MM.1S (cell line): ENCODE measurements at regions not wholly inside any gene's neighbourhood (a gene's known extent, or its start where the extent isn't known, plus 50 kb on each side); places are given as distances from the start of the nearest gene placed in this dataset.

Source experiments
- DNase-seq: peaks from one replicate; pipeline ENCODE4 v3.0.0-alpha.2; 2015
- H2AFZ ChIP-seq: fragments of 300-600 bp; sonication (generic); 2 replicates; pipeline ENCODE4 v1.6.0; 2016; ENCODE audit warnings: antibody characterized with exemption, low read length
- H3F3A ChIP-seq: fragments of 300-600 bp; sonication (generic); 2 replicates; pipeline ENCODE4 v1.6.1; 2016; ENCODE audit warnings: mild to moderate bottlenecking, antibody characterized with exemption, low read length, moderate library complexity, mixed read lengths; ENCODE audit not compliant: insufficient read depth
- H3K27ac ChIP-seq: fragments of 300-600 bp; sonication (generic); 2 replicates; pipeline ENCODE4 v1.5.1; 2016; ENCODE audit warnings: mild to moderate bottlenecking, low read length
- H3K27me3 ChIP-seq: fragments of 300-600 bp; sonication (generic); replicated peaks from 2 replicates; pipeline ENCODE4 v1.6.0; 2016; ENCODE audit warnings: low read length; ENCODE audit not compliant: insufficient read depth
- H3K36me3 ChIP-seq: fragments of 300-600 bp; sonication (generic); replicated peaks from 2 replicates; pipeline ENCODE4 v1.6.1; 2016; ENCODE audit warnings: mild to moderate bottlenecking, low read length, mixed read lengths; ENCODE audit not compliant: insufficient read depth
- H3K4me1 ChIP-seq: fragments of 300-600 bp; sonication (generic); 2 replicates; pipeline ENCODE4 v1.6.1; 2016; ENCODE audit warnings: low read length, mixed read lengths
- H3K4me2 ChIP-seq: fragments of 300-600 bp; sonication (generic); 2 replicates; pipeline ENCODE4 v1.6.0; 2016; ENCODE audit warnings: low read depth, low read length
- H3K4me3 ChIP-seq: fragments of 300-600 bp; sonication (generic); 2 replicates; pipeline ENCODE4 v1.5.1; 2016; ENCODE audit warnings: low read length, mixed read lengths
- H3K79me2 ChIP-seq: fragments of 300-600 bp; sonication (generic); 2 replicates; pipeline ENCODE4 v1.6.1; 2016; ENCODE audit warnings: mixed run types, low read length, mixed read lengths
- H3K9ac ChIP-seq: fragments of 300-600 bp; sonication (generic); 2 replicates; pipeline ENCODE4 v1.6.1; 2016; ENCODE audit warnings: low read length, mixed read lengths
- H3K9me2 ChIP-seq: fragments of 300-600 bp; sonication (generic); replicated peaks from 2 replicates; pipeline ENCODE4 v1.6.1; 2016; ENCODE audit warnings: mild to moderate bottlenecking, low read length, mixed read lengths; ENCODE audit not compliant: insufficient read depth
- H3K9me3 ChIP-seq: fragments of 300-600 bp; sonication (generic); replicated peaks from 2 replicates; pipeline ENCODE4 v1.6.1; 2016; ENCODE audit warnings: mild to moderate bottlenecking, low read length, mixed read lengths; ENCODE audit not compliant: insufficient read depth
- H4K20me1 ChIP-seq: fragments of 300-600 bp; sonication (generic); 2 replicates; pipeline ENCODE4 v1.6.1; 2016; ENCODE audit warnings: mild to moderate bottlenecking, low read length, moderate library complexity, mixed read lengths; ENCODE audit not compliant: insufficient read depth
- EZH2 ChIP-seq: fragments of 300-600 bp; sonication (generic); optimal IDR thresholded peaks from 2 replicates; pipeline ENCODE3; 2017; ENCODE audit warnings: low read depth, mild to moderate bottlenecking, antibody characterized with exemption, low read length, mixed read lengths
- EZH2phosphoT487 ChIP-seq: fragments of 300-600 bp; sonication (generic); IDR thresholded peaks from 2 replicates; pipeline ENCODE4 v1.6.1; 2018; ENCODE audit warnings: antibody characterized with exemption, low read length
- TF ChIP-seq, protein P1 (sequence below): fragments of 300-600 bp; sonication (generic); IDR thresholded peaks from 2 replicates; pipeline ENCODE4 v1.5.1; 2016; ENCODE audit warnings: antibody characterized with exemption, low read length, mixed read lengths

DNA sequence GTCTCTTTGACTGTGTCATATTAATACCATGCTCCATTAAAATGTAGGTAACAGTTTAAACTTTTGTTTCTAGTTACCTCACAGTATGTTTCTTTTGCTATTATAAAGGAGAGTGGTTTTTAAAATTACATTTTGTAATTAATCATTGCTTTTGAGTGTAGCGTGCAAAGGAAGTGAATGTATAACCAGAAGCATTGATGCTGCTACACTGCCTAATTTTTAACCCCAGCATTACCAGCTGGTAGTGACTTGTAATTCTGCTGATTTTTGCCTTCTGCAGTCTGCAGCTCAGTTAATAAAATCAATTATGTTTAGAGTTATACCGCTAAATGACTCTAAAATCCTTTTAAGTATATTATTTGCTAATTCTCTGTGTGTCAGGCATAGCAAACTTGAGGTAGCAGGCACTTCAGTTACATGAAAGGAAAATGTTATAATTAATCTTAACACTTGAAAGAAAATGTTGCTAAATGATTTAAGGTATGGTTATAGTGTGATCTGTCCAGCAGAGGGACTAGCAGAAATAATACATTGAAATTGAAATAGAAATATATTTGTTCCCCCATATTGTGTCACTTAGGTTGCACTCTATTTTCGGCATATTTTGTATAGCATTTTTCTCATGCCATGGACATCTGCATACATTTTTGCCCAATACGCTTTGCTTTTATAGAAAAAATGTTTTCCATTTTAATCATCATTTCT, 388.5 kb downstream of the CNTNAP4 start:
- Histone ChIP-seq H3K4me1 (no peaks in the 10 kb centered on the region), H3K27ac (no peak overlapping the region), H3K4me3 (no peak overlapping the region), H2AFZ (no peak overlapping the region), H3K9me3 (no peaks in the 10 kb centered on the region), H3K9ac (no peak overlapping the region), H3F3A (no peaks in the 10 kb centered on the region), H3K9me2 (no peaks in the 10 kb centered on the region), H3K27me3 (no peaks in the 10 kb centered on the region), H3K4me2 (no peak overlapping the region), H3K36me3 (no peaks in the 10 kb centered on the region), H4K20me1 (no peaks in the 10 kb centered on the region), H3K79me2 (no peaks in the 10 kb centered on the region)
- no peak for TF ChIP-seq EZH2phosphoT487
- TF ChIP-seq, protein P1, sequence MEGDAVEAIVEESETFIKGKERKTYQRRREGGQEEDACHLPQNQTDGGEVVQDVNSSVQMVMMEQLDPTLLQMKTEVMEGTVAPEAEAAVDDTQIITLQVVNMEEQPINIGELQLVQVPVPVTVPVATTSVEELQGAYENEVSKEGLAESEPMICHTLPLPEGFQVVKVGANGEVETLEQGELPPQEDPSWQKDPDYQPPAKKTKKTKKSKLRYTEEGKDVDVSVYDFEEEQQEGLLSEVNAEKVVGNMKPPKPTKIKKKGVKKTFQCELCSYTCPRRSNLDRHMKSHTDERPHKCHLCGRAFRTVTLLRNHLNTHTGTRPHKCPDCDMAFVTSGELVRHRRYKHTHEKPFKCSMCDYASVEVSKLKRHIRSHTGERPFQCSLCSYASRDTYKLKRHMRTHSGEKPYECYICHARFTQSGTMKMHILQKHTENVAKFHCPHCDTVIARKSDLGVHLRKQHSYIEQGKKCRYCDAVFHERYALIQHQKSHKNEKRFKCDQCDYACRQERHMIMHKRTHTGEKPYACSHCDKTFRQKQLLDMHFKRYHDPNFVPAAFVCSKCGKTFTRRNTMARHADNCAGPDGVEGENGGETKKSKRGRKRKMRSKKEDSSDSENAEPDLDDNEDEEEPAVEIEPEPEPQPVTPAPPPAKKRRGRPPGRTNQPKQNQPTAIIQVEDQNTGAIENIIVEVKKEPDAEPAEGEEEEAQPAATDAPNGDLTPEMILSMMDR: no peak
- no peak for DNase-seq

DNA sequence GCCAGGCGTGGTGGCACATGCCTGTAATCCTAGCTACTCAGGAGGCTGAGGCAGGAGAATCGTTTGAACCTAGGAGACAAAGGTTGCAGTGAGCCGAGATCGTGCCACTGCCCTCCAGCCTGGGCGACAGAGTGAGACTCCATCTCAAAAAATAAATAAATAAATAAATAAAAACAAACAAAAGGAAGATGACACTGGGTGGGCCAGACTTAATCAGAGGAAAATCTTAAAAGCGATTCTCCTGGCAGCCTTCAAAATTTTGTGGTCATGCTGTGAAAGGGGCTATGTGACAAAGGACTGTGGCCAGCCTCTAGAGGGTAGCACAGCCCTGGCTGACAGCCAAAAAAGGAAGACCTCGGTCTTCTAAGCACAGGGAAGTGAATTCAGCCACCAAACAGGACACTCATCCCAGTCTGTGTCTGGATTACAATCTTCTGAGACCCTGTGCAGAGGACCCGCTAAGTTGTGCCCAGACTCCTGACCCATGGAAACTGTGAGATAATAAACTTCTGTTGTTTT, 391.1 kb downstream of the CNTNAP4 start:
- H3K9ac ChIP-seq: no peak overlapping the region

DNA sequence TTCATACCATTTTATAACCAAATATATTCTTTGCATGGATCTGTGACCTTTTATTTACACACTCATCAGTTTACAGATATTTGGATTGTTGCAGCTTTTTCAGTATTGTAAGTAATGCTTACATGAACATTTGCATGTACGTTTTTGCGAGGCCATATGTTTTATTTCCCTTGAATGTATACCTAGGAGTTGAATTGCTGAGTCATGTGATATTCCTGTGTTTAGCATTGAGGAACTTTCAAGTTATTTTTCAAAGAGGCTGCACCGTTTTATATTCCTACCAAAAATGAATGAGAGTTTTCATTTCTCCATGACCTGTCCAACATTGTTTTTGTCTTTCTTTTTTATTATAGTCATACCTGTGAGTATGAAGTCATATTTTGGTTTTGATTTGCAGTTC, 392.1 kb downstream of the CNTNAP4 start:
- no peaks in the 10 kb centered on the region for H3K4me1 ChIP-seq
- H3K36me3 ChIP-seq: no peaks in the 10 kb centered on the region
- no peak overlapping the region for H3K27ac ChIP-seq
- no peaks in the 10 kb centered on the region for H3K79me2 ChIP-seq
- H3K4me2 ChIP-seq: no peak overlapping the region
- no peak for DNase-seq
- no peaks in the 10 kb centered on the region for H4K20me1 ChIP-seq
- H2AFZ ChIP-seq: no peak overlapping the region
- no peaks in the 10 kb centered on the region for H3F3A ChIP-seq
- H3K4me3 ChIP-seq: no peak overlapping the region
- no peak overlapping the region for H3K9ac ChIP-seq
- H3K27me3 ChIP-seq: no peaks in the 10 kb centered on the region
- no peaks in the 10 kb centered on the region for H3K9me2 ChIP-seq
- TF ChIP-seq EZH2phosphoT487: no peak
- TF ChIP-seq, protein P1: no peak
- TF ChIP-seq EZH2: no peak
- no peaks in the 10 kb centered on the region for H3K9me3 ChIP-seq

More for the DNA sequence above, 391.1 kb downstream of the CNTNAP4 start:
- Histone ChIP-seq H3K9me2 (no peaks in the 10 kb centered on the region), H3K9me3 (no peaks in the 10 kb centered on the region), H3K27ac (no peak overlapping the region), H3K79me2 (no peaks in the 10 kb centered on the region), H3K4me3 (no peak overlapping the region), H3K36me3 (no peaks in the 10 kb centered on the region), H3K4me2 (no peak overlapping the region), H4K20me1 (no peaks in the 10 kb centered on the region), H3F3A (no peaks in the 10 kb centered on the region), H3K27me3 (no peaks in the 10 kb centered on the region), H2AFZ (no peak overlapping the region), H3K4me1 (no peaks in the 10 kb centered on the region)
- no peak for DNase-seq
- TF ChIP-seq, protein P1: no peak
- TF ChIP-seq EZH2: no peak
- no peak for TF ChIP-seq EZH2phosphoT487
